ENCODE measurements at regions not wholly inside any gene's neighbourhood (a gene's known extent, or its start where the extent isn't known, plus 50 kb on each side); places are given as distances from the start of the nearest gene placed in this dataset.

GRCh38 chr4:66465111-66465510, 794.8 kb upstream of the EPHA5 start:
- TF ChIP-seq YY1 (IDR thresholded peaks at IDR 0.05; ENCODE audit: insufficient read depth, insufficient read length) (no peak), ZNF274 (IDR thresholded peaks at IDR 0.05; ENCODE audit: low read depth, low read length) (no peak)

All from NT2/D1 (cell line).